ENCODE measurements at regions not wholly inside any gene's neighbourhood (a gene's known extent, or its start where the extent isn't known, plus 50 kb on each side); places are given as distances from the start of the nearest gene placed in this dataset.

DNA sequence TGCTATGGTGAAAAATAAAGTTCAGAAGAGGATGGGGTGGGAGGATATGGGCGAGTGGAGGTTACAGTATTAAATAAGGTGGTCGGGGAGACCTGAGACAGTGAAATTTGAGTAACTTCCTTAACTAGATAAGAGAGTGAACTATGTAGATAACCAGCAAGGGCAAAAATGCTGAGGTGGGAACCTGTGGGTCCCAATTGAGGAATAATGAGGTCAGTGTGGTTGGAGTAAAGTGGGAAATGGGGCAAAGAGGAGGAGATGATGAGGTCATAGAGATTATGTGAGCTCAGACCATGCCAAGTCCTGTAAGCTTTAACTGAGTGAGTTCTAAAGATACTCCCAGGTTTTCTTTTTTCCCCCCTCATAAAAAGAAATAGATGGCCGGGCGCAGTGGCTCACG lies 614.6 kb upstream of the PLXNA2 start (continued):
- no peak for TF ChIP-seq ZNF331 (CRISPR knock-in tag; IDR thresholded peaks at IDR 0.05; ENCODE audit: low read depth)
- no peak for TF ChIP-seq STAT1 (IDR thresholded peaks at IDR 0.05; ENCODE audit: unreplicated experiment)

GRCh38 chr1:208864366-208864965 lies 620.3 kb upstream of the PLXNA2 start:
- ATAC-seq = no peak
- H3K36me3 Mint-ChIP-seq (ENCODE audit: low read depth) = no peaks in the 10 kb centered on the region
- H3K27me3 ChIP-seq (ENCODE audit: insufficient read depth) = no peaks in the 10 kb centered on the region
- H3K79me2 ChIP-seq (replicated peaks; ENCODE audit: insufficient read depth) = no peaks in the 10 kb centered on the region
- H2AFZ ChIP-seq = no peak overlapping the region
- no peaks in the 10 kb centered on the region for H4K20me1 ChIP-seq (replicated peaks; ENCODE audit: insufficient read depth)
- TF ChIP-seq STAT1 (IDR thresholded peaks at IDR 0.05; ENCODE audit: unreplicated experiment) (no peak), ZNF331 (CRISPR knock-in tag; IDR thresholded peaks at IDR 0.05; ENCODE audit: low read depth) (no peak), JUNB (IDR thresholded peaks at IDR 0.05; ENCODE audit: unreplicated experiment) (no peak), REST (IDR thresholded peaks at IDR 0.05; ENCODE audit: unreplicated experiment) (no peak), CREB1 (CRISPR knock-in tag; IDR thresholded peaks at IDR 0.05; ENCODE audit: low read depth) (no peak), ZNF114 (CRISPR knock-in tag; IDR thresholded peaks at IDR 0.05) (no peak), EZH2 (IDR thresholded peaks at IDR 0.05; ENCODE audit: low read depth, unreplicated experiment) (no peak)
- TF ChIP-seq, protein P1, sequence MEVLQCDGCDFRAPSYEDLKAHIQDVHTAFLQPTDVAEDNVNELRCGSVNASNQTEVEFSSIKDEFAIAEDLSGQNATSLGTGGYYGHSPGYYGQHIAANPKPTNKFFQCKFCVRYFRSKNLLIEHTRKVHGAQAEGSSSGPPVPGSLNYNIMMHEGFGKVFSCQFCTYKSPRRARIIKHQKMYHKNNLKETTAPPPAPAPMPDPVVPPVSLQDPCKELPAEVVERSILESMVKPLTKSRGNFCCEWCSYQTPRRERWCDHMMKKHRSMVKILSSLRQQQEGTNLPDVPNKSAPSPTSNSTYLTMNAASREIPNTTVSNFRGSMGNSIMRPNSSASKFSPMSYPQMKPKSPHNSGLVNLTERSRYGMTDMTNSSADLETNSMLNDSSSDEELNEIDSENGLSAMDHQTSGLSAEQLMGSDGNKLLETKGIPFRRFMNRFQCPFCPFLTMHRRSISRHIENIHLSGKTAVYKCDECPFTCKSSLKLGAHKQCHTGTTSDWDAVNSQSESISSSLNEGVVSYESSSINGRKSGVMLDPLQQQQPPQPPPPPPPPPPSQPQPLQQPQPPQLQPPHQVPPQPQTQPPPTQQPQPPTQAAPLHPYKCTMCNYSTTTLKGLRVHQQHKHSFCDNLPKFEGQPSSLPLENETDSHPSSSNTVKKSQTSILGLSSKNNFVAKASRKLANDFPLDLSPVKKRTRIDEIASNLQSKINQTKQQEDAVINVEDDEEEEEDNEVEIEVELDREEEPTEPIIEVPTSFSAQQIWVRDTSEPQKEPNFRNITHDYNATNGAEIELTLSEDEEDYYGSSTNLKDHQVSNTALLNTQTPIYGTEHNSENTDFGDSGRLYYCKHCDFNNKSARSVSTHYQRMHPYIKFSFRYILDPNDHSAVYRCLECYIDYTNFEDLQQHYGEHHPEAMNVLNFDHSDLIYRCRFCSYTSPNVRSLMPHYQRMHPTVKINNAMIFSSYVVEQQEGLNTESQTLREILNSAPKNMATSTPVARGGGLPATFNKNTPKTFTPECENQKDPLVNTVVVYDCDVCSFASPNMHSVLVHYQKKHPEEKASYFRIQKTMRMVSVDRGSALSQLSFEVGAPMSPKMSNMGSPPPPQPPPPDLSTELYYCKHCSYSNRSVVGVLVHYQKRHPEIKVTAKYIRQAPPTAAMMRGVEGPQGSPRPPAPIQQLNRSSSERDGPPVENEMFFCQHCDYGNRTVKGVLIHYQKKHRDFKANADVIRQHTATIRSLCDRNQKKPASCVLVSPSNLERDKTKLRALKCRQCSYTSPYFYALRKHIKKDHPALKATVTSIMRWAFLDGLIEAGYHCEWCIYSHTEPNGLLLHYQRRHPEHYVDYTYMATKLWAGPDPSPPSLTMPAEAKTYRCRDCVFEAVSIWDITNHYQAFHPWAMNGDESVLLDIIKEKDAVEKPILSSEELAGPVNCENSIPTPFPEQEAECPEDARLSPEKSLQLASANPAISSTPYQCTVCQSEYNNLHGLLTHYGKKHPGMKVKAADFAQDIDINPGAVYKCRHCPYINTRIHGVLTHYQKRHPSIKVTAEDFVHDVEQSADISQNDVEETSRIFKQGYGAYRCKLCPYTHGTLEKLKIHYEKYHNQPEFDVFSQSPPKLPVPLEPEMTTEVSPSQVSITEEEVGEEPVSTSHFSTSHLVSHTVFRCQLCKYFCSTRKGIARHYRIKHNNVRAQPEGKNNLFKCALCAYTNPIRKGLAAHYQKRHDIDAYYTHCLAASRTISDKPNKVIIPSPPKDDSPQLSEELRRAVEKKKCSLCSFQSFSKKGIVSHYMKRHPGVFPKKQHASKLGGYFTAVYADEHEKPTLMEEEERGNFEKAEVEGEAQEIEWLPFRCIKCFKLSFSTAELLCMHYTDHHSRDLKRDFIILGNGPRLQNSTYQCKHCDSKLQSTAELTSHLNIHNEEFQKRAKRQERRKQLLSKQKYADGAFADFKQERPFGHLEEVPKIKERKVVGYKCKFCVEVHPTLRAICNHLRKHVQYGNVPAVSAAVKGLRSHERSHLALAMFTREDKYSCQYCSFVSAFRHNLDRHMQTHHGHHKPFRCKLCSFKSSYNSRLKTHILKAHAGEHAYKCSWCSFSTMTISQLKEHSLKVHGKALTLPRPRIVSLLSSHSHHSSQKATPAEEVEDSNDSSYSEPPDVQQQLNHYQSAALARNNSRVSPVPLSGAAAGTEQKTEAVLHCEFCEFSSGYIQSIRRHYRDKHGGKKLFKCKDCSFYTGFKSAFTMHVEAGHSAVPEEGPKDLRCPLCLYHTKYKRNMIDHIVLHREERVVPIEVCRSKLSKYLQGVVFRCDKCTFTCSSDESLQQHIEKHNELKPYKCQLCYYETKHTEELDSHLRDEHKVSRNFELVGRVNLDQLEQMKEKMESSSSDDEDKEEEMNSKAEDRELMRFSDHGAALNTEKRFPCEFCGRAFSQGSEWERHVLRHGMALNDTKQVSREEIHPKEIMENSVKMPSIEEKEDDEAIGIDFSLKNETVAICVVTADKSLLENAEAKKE (CRISPR knock-in tag; IDR thresholded peaks at IDR 0.05) = no peak
- TF ChIP-seq, protein P2, sequence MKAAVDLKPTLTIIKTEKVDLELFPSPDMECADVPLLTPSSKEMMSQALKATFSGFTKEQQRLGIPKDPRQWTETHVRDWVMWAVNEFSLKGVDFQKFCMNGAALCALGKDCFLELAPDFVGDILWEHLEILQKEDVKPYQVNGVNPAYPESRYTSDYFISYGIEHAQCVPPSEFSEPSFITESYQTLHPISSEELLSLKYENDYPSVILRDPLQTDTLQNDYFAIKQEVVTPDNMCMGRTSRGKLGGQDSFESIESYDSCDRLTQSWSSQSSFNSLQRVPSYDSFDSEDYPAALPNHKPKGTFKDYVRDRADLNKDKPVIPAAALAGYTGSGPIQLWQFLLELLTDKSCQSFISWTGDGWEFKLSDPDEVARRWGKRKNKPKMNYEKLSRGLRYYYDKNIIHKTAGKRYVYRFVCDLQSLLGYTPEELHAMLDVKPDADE (IDR thresholded peaks at IDR 0.05) = no peak
- H3K9me2 ChIP-seq (ENCODE audit: insufficient read depth) = no peaks in the 10 kb centered on the region
- no peaks in the 10 kb centered on the region for H3K4me1 ChIP-seq (ENCODE audit: insufficient read depth)
- no peaks in the 10 kb centered on the region for H3F3A ChIP-seq (replicated peaks; ENCODE audit: low read depth)
- no peaks in the 10 kb centered on the region for H3K36me3 ChIP-seq (ENCODE audit: insufficient read depth)
- no peak overlapping the region for H3K4me3 Mint-ChIP-seq
- H3K4me1 Mint-ChIP-seq = no peaks in the 10 kb centered on the region
- no peak overlapping the region for H3K4me3 ChIP-seq
- no peak overlapping the region for H3K4me2 ChIP-seq
- DNase-seq (ENCODE audit: low spot score) = no peak
- no peak overlapping the region for H3K27ac Mint-ChIP-seq
- H3K9me3 Mint-ChIP-seq = no peaks in the 10 kb centered on the region
- H3K27me3 Mint-ChIP-seq (ENCODE audit: insufficient read depth, low read depth, poor library complexity) = no peaks in the 10 kb centered on the region
- no peak overlapping the region for H3K27ac ChIP-seq (ENCODE audit: low read depth)

Measured in GM23338 (cell line).